NT2/D1 (cell line): ENCODE measurements at regions not wholly inside any gene's neighbourhood (a gene's known extent, or its start where the extent isn't known, plus 50 kb on each side); places are given as distances from the start of the nearest gene placed in this dataset.

ENCODE experiments used
- DNase-seq: peaks from one replicate; pipeline ENCODE4 v3.0.0-alpha.2; 2011; ENCODE audit warnings: low read depth, low spot score
- H3K27me3 ChIP-seq: 2 replicates; pipeline ENCODE4 v1.6.0; 2011; ENCODE audit warnings: mild to moderate bottlenecking; ENCODE audit not compliant: insufficient read length, insufficient read depth
- H3K36me3 ChIP-seq: 2 replicates; pipeline ENCODE4 v1.6.1; 2011; ENCODE audit warnings: mild to moderate bottlenecking, low read length, mixed read lengths; ENCODE audit not compliant: insufficient read depth, insufficient read length
- H3K4me1 ChIP-seq: 2 replicates; pipeline ENCODE4 v1.5.1; 2011; ENCODE audit not compliant: insufficient read depth, insufficient read length
- H3K4me3 ChIP-seq: 2 replicates; pipeline ENCODE4 v1.5.1; 2011; ENCODE audit warnings: low read depth; ENCODE audit not compliant: insufficient read length
- H3K9ac ChIP-seq: 2 replicates; pipeline ENCODE4 v1.6.0; 2011; ENCODE audit warnings: low read depth; ENCODE audit not compliant: insufficient read length
- H3K9me3 ChIP-seq: 2 replicates; pipeline ENCODE4 v1.5.1; 2011; ENCODE audit warnings: mild to moderate bottlenecking, low read length; ENCODE audit not compliant: insufficient read depth
- SUZ12 ChIP-seq: IDR thresholded peaks from 2 replicates; pipeline ENCODE4 v1.6.1; 2011; ENCODE audit not compliant: insufficient read length, insufficient read depth; ENCODE audit errors: extremely low read depth
- YY1 ChIP-seq: IDR thresholded peaks from 2 replicates; pipeline ENCODE4 v1.6.1; 2011; ENCODE audit not compliant: insufficient read length, insufficient read depth
- ZNF274 ChIP-seq: IDR thresholded peaks from 2 replicates; pipeline ENCODE4 v1.6.1; 2011; ENCODE audit warnings: mild to moderate bottlenecking, low read depth, low read length

DNA sequence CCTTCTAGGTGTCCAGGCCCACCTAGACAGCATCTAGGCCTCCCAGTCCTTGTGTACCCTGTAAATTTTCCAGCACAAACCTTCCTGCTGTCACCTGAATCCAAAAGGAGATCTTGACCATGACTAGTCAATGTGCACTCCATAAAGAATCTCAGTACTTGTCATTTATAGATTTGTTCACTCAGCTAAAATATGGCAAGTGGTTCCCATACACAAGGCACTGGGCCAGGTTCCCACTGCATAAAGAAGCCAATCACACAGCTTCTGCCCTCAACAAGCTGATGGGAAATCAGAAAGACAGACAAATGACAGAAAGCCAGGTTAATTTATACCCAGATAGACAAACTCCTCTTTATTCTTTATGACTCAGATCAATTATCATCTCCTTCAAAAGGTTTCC lies 526.8 kb downstream of the CD83 start:
- DNase-seq: no peak
- H3K9ac ChIP-seq: no peak overlapping the region
- H3K36me3 ChIP-seq: no peaks in the 10 kb centered on the region
- H3K27me3 ChIP-seq: no peaks in the 10 kb centered on the region
- H3K4me1 ChIP-seq: peaks cover 3% of the 10 kb centered on the region
- TF ChIP-seq YY1: no peak
- no peak for TF ChIP-seq SUZ12
- no peak for TF ChIP-seq ZNF274
- no peak overlapping the region for H3K4me3 ChIP-seq
- no peaks in the 10 kb centered on the region for H3K9me3 ChIP-seq

DNA sequence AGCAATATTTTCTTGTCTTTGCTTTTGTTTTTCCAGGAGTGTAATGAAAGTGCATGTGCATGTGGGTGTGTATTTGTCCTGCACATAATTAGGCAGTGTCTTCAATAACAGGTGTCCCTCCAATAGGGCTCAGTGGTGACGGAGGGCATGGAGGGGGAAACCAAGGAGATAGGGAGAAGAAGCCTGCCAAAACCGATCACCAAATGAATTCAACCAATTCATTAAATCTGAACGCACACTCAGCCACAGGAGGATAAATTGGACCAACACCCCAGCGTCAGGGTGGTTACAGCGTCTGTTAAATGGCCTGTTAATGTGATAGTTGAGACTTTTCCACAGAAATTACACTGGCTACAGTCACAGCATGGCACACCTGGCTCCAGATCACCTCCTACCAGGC lies 527.6 kb downstream of the CD83 start:
- no peak for TF ChIP-seq SUZ12
- TF ChIP-seq YY1: no peak
- no peak for TF ChIP-seq ZNF274
- Histone ChIP-seq H3K9ac (no peak overlapping the region), H3K4me1 (peaks cover 3% of the 10 kb centered on the region), H3K4me3 (no peak overlapping the region), H3K36me3 (no peaks in the 10 kb centered on the region), H3K9me3 (no peaks in the 10 kb centered on the region), H3K27me3 (no peaks in the 10 kb centered on the region)
- no peak for DNase-seq

DNA sequence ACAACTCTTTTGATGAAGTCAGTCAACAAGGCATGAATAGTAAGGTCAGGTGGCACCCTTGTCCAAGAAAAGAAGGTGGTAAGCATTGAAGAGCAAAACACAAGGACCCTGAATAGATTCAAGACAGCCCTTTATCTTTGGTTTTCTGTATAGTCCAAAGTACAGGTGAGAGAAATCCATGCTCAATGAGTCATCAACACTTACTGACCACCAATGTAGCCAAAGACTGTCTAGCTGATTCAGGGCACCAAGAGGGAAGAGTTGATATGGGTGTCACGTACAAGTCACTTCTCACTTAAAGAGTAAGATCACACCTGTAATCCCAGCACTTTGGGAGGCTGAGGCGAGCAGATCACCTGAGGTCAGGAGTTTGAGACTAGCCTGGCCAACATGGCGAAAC lies 528.3 kb downstream of the CD83 start:
- DNase-seq: no peak
- H3K9ac ChIP-seq: no peak overlapping the region
- no peaks in the 10 kb centered on the region for H3K36me3 ChIP-seq
- H3K4me3 ChIP-seq: no peak overlapping the region
- H3K9me3 ChIP-seq: no peaks in the 10 kb centered on the region
- peaks cover 3% of the 10 kb centered on the region for H3K4me1 ChIP-seq
- H3K27me3 ChIP-seq: no peaks in the 10 kb centered on the region
- TF ChIP-seq SUZ12 (no peak), ZNF274 (no peak), YY1 (no peak)

DNA sequence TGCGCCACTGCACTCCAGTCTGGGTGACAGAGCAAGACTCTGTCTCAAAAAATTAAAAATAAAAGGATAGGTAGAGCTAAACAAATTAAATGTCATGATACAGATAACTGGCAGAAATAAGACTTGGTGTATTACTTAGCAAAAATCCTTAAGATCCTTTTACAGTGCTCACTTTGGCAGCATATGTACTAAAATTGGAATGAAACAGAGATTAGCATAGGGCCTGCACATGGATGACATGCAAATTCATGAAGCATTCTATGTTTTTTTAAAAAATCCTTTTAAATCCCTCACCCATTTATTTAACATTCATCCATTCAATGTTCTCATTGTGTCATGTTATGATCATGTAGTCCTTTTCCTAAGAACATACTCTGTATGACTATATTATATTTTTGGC lies 528.8 kb downstream of the CD83 start:
- H3K4me3 ChIP-seq: no peak overlapping the region
- no peak for TF ChIP-seq SUZ12
- no peak for TF ChIP-seq YY1
- no peak for TF ChIP-seq ZNF274

DNA sequence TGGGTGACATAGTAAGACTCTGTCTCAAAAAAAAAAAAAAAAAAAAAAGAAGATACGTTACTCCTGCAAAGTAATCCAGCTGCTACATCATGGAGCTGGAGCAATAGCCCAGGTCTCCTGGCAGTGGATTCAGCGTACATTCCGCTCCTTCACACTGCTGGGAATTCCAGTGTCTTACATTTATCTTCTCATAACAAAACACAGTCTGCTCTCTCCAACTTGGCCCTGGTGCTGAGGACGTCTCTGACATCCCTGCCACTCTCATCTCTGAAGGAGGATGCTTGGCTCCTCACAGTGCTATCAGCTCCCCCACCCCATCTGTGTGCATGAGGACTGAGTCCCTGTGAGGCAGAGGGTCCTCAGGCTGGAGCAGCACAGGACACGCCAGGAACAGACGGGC lies 529.8 kb downstream of the CD83 start:
- no peak overlapping the region for H3K4me3 ChIP-seq
- peaks cover under 1% of the 10 kb centered on the region for H3K4me1 ChIP-seq
- TF ChIP-seq SUZ12 (no peak), YY1 (no peak), ZNF274 (no peak)
- no peak overlapping the region for H3K9ac ChIP-seq
- no peaks in the 10 kb centered on the region for H3K36me3 ChIP-seq
- H3K27me3 ChIP-seq: no peaks in the 10 kb centered on the region
- DNase-seq: no peak
- no peaks in the 10 kb centered on the region for H3K9me3 ChIP-seq

More for the DNA sequence above, 528.8 kb downstream of the CD83 start:
- no peaks in the 10 kb centered on the region for H3K27me3 ChIP-seq
- no peaks in the 10 kb centered on the region for H3K9me3 ChIP-seq
- H3K4me1 ChIP-seq: peaks cover 3% of the 10 kb centered on the region
- H3K36me3 ChIP-seq: no peaks in the 10 kb centered on the region
- DNase-seq: no peak
- no peak overlapping the region for H3K9ac ChIP-seq

DNA sequence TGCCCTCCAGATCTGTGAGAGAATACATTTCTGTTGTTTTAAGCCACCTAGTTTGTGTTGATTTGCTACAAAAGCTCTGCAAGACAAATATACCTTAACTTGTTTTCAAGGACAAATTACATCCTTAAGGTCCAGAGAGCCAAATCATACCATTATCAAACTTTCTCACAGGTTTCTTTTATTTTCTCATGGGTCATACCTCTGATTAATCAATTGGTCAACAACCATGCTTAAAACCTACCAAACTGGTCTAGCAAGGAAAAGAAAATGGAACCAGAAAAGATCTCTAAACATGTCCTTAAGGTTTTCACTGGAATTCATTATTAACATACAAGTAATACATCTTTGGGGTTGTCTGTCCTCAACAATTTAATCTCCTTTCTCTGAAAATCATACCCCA lies 535.0 kb downstream of the CD83 start:
- Histone ChIP-seq H3K27me3 (no peaks in the 10 kb centered on the region), H3K36me3 (no peaks in the 10 kb centered on the region), H3K9me3 (no peaks in the 10 kb centered on the region), H3K4me3 (no peak overlapping the region), H3K9ac (no peak overlapping the region), H3K4me1 (no peaks in the 10 kb centered on the region)
- DNase-seq: no peak
- TF ChIP-seq YY1 (no peak), SUZ12 (no peak), ZNF274 (no peak)

DNA sequence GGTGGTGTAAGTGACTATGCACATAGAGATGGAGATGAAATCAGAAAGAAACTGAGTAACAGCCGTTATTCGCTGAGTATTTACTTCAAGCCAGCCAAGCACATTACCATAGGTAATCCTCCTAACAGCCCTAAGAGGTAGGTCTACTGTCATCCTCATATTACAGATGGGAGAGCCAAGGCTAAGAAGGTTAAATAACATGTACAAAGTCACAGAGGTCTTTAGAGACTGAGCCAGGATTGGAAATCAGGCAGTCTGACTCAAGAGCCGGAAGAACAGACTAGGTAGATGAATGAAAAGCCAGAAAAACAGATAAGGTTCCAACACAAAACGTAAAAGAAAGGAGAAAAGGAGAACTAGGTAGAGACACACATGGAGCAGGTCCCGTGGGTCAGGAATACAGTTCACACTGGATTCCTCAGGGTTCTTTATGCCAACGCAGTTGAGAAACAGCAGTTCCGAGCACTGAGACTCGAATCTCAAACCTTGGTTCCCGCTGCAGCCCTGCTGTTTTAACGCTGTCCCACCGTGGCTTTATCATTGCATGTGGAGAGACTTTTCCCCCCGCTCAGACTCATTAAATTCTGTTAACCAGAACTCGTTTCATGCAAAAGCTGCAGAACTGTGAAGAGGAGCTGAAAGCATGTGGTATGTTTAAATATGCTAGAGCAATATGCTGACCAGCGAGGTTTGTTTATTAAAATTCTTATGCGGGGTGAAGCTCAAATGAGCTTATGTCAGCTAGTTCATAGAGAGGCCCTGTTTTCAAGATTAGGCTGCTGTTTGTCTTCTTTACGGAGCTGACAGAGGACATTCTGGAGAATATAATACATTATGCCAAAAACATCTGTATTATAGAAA lies 537.9 kb downstream of the CD83 start:
- Histone ChIP-seq H3K9ac (no peak overlapping the region), H3K36me3 (no peaks in the 10 kb centered on the region), H3K4me1 (no peaks in the 10 kb centered on the region), H3K4me3 (no peak overlapping the region), H3K27me3 (no peaks in the 10 kb centered on the region), H3K9me3 (no peaks in the 10 kb centered on the region)
- TF ChIP-seq ZNF274 (no peak), SUZ12 (no peak), YY1 (no peak)
- no peak for DNase-seq
